PC-9 (cell line): ENCODE measurements at regions not wholly inside any gene's neighbourhood (a gene's known extent, or its start where the extent isn't known, plus 50 kb on each side); places are given as distances from the start of the nearest gene placed in this dataset.

Experiments
- EZH2 ChIP-seq: fragments of 200-600 bp; sonication (generic); IDR thresholded peaks from 2 replicates; pipeline ENCODE4 v1.8.0; 2017; ENCODE audit warnings: antibody characterized with exemption, low read depth
- TF ChIP-seq, protein P1 (sequence below): fragments of 200-600 bp; sonication (generic); conservative IDR thresholded peaks from 2 replicates; pipeline ENCODE4 v1.6.1; 2017; ENCODE audit warnings: mixed run types, antibody characterized with exemption, mild to moderate bottlenecking, moderate library complexity

DNA sequence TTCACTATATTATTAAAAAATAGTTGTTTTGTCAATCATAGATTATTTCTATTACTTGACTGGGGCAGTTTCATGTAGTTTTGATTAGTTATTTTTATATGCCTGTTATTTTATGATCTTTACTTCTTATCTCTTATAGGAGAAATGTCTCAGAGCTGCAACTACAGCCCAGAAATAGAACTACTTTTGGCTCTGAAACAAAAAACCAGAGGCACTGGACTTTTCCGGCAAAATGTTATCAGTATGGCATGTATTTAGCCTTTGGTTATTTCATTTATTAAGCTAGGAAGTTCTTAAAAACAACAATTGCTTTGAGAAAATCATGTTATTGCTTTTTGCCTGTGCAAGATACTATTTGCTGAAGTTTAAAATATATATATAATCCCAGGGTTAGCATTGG lies 566.5 kb downstream of the ANKRD50 start:
- TF ChIP-seq, protein P1, sequence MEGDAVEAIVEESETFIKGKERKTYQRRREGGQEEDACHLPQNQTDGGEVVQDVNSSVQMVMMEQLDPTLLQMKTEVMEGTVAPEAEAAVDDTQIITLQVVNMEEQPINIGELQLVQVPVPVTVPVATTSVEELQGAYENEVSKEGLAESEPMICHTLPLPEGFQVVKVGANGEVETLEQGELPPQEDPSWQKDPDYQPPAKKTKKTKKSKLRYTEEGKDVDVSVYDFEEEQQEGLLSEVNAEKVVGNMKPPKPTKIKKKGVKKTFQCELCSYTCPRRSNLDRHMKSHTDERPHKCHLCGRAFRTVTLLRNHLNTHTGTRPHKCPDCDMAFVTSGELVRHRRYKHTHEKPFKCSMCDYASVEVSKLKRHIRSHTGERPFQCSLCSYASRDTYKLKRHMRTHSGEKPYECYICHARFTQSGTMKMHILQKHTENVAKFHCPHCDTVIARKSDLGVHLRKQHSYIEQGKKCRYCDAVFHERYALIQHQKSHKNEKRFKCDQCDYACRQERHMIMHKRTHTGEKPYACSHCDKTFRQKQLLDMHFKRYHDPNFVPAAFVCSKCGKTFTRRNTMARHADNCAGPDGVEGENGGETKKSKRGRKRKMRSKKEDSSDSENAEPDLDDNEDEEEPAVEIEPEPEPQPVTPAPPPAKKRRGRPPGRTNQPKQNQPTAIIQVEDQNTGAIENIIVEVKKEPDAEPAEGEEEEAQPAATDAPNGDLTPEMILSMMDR, result no peak
- TF ChIP-seq EZH2, result no peak
